Body of pancreas (tissue), 4 donors: ENCODE measurements at regions not wholly inside any gene's neighbourhood (a gene's known extent, or its start where the extent isn't known, plus 50 kb on each side); places are given as distances from the start of the nearest gene placed in this dataset.

Experiments
- CTCF ChIP-seq, 7 experiments: fragments of 450-650 bp in 4 of 7; fragments of 200-600 bp in 3 of 7; sonication (generic) in 3 of 7; IDR thresholded peaks; one replicate each; pipeline ENCODE4 v1.5.1; 2016 to 2019; ENCODE audit warnings: antibody characterized with exemption in 7 of 7
- POLR2A ChIP-seq, 3 donors: fragments of 450-650 bp; IDR thresholded peaks; one replicate each; pipeline ENCODE4 v1.6.1; 2016; ENCODE audit warnings: antibody characterized with exemption in 3 of 3, mild to moderate bottlenecking in 2 of 3

DNA sequence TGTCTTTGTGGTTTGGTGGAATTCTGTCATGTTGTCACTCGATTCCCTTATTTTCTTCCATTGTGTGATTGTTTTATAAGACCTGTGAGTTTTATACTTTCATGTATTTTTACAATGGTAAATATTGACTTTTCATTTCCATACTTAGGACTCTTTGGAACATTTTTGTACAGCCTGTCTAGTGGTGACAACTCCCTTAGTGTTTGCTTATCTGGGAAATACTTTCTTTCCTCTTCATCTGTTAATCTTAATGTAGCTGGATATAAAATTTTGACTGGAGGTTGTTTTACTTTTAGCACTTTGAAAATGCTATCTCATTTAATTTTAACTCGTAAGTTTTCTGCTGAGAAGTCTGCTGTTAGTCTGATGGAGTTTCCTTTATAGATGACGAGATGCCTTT is 310.5 kb downstream of the NUF2 start:
- TF ChIP-seq CTCF (IDR thresholded peaks at IDR 0.05), result no peak
- TF ChIP-seq POLR2A (IDR thresholded peaks at IDR 0.05), result no peak
